ENCODE measurements at regions not wholly inside any gene's neighbourhood (a gene's known extent, or its start where the extent isn't known, plus 50 kb on each side); places are given as distances from the start of the nearest gene placed in this dataset.

DNA sequence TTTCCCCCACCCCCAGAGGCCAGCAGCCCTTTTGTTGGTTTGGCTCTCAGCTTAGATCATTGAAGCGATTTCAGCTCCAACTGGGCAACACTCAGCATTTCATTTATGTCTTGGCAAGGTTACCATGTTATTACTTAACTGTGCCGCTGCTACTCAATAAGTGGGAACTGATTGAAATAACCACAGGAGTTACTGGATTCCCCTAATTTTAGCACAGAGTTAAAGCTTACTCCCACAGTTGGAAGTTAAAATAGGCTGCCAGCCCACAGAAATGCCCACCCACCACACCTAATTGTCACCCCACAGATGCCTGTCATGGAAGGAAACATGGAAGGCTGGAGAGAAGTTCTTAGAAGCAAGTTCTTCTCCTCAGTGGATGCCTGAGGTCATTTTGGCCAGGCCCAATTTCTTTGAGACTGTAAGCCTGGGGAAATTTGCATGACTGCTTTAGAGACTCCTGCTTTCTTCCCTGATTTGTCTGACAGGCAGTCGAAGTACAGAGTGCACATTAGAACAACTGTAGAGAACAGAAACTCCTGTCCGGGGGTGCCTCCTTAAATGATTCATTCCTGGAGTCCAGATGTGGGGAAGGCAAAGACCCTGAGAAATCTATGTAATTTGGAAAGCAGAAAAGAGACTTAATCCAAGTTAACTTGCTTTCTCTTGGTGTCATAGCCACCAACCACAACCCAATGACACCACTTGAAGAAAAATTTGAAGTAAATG lies 370.0 kb downstream of the ZSWIM6 start:
- ChIA-PET CTCF (no interaction called here), POLR2A (no interaction called here)
- BruUV-seq (replicated peaks) = no TSS peak
- dilution Hi-C loops (cut with MboI; ENCODE audit: extremely low pct_ligation_motif_present, low sequenced_read_pairs) = no loop called here
- Histone ChIP-seq H3K4me3 (replicated peaks in 1 of 3; ENCODE audit: insufficient read depth in 1 of 3, low read depth in 1 of 3, low read length in 3 of 3) (no peak overlapping the region), H2AFZ (ENCODE audit: low read depth, low read length) (no peak overlapping the region), H3K27me3 (ENCODE audit: control insufficient read depth in 2 of 2, insufficient read depth in 2 of 2, low read length in 2 of 2) (peaks cover 0 to 7% of the 10 kb centered on the region in 2 experiments), H3K79me2 (ENCODE audit: control insufficient read depth, insufficient read depth, low read length) (no peaks in the 10 kb centered on the region), H3K9me3 (replicated peaks; ENCODE audit: control insufficient read depth, insufficient read depth, low read length) (no peaks in the 10 kb centered on the region), H3K9me1 (replicated peaks; ENCODE audit: control insufficient read depth, extremely low read depth, insufficient read depth, low read length) (no peaks in the 10 kb centered on the region), H3K4me1 (ENCODE audit: control insufficient read depth, extremely low read depth, insufficient read depth, low read length) (no peaks in the 10 kb centered on the region), H3K36me3 (ENCODE audit: control insufficient read depth in 2 of 2, extremely low read depth in 1 of 2, insufficient read depth in 2 of 2, low read length in 2 of 2) (no peaks in the 10 kb centered on the region), H4K20me1 (replicated peaks; ENCODE audit: control insufficient read depth, extremely low read depth, insufficient read depth, low read length) (no peaks in the 10 kb centered on the region), H3K4me2 (ENCODE audit: insufficient read depth, low read length) (no peak overlapping the region), H3K27ac (ENCODE audit: insufficient read depth, low read depth, low read length) (no peak overlapping the region), H3K9ac (replicated peaks; ENCODE audit: extremely low read depth, insufficient read depth, low read length) (no peak overlapping the region)
- DNase-seq (ENCODE audit: low read depth, low spot score) (no peak), FAIRE-seq (no peak)
- intact Hi-C loops (cut with micrococcal nuclease) = no loop called here
- TF ChIP-seq POLR2AphosphoS5 (IDR thresholded peaks at IDR 0.05; ENCODE audit: insufficient read depth, low read depth, low read length) (no peak), GATA2 (IDR thresholded peaks at IDR 0.05; ENCODE audit: insufficient read depth, insufficient read length, low read depth, low read length) (no peak), MYC (IDR thresholded peaks at IDR 0.05; ENCODE audit: low read depth, low read length) (no peak), POLR2A (IDR thresholded peaks at IDR 0.05; ENCODE audit: low read depth, low read length) (no peak), EZH2 (IDR thresholded peaks at IDR 0.05; ENCODE audit: borderline replicate concordance, low read depth, low read length, severe bottlenecking) (no peak), FOS (IDR thresholded peaks at IDR 0.05; ENCODE audit: borderline replicate concordance, insufficient read depth, low read length) (no peak), JUN (IDR thresholded peaks at IDR 0.05; ENCODE audit: borderline replicate concordance, insufficient read depth, insufficient read length, low read depth) (no peak)
- TF ChIP-seq, protein P1, sequence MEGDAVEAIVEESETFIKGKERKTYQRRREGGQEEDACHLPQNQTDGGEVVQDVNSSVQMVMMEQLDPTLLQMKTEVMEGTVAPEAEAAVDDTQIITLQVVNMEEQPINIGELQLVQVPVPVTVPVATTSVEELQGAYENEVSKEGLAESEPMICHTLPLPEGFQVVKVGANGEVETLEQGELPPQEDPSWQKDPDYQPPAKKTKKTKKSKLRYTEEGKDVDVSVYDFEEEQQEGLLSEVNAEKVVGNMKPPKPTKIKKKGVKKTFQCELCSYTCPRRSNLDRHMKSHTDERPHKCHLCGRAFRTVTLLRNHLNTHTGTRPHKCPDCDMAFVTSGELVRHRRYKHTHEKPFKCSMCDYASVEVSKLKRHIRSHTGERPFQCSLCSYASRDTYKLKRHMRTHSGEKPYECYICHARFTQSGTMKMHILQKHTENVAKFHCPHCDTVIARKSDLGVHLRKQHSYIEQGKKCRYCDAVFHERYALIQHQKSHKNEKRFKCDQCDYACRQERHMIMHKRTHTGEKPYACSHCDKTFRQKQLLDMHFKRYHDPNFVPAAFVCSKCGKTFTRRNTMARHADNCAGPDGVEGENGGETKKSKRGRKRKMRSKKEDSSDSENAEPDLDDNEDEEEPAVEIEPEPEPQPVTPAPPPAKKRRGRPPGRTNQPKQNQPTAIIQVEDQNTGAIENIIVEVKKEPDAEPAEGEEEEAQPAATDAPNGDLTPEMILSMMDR (IDR thresholded peaks at IDR 0.05; ENCODE audit: extremely low read depth in 1 of 2, insufficient read depth in 1 of 2, low read depth in 1 of 2, low read length in 2 of 2) = no peak
- TF ChIP-seq, protein P2, sequence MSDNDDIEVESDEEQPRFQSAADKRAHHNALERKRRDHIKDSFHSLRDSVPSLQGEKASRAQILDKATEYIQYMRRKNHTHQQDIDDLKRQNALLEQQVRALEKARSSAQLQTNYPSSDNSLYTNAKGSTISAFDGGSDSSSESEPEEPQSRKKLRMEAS (IDR thresholded peaks at IDR 0.05; ENCODE audit: insufficient read depth, insufficient read length) = no peak
